GM12878 (cell line): ENCODE measurements at regions not wholly inside any gene's neighbourhood (a gene's known extent, or its start where the extent isn't known, plus 50 kb on each side); places are given as distances from the start of the nearest gene placed in this dataset.

ENCODE experiments used
- ATAC-seq: fragments of 200-7000 bp; cut with Tn5 transposase; 3 replicates; pipeline ENCODE4 v1.9.1; 2020; ENCODE audit warnings: mild to moderate bottlenecking, moderate library complexity
- BruUV-seq: library from RNA; stranded (reverse); fragments of 400-500 nt; replicated peaks from 2 replicates; lab custom pipeline; 2021; lab: Mats Ljungman, UMichigan
- CTCF ChIA-PET: fragments of 300-600 bp; sonication (Branson Sonifier 250); formaldehyde crosslinking; extraction: SDS; loops from one replicate; lab custom pipeline; 2021; ENCODE audit warnings: inconsistent platforms; lab: Yijun Ruan, JAX
- POLR2A ChIA-PET: fragments of 350-600 bp; formaldehyde crosslinking; extraction: SDS; loops from one replicate; lab custom pipeline; 2021; ENCODE audit warnings: inconsistent platforms; lab: Charles Lee
- RAD21 ChIA-PET: fragments of 300-600 bp; sonication (Branson Sonifier 250); formaldehyde crosslinking; loops from one replicate; lab custom pipeline; 2023; ENCODE audit warnings: antibody characterized with exemption; ENCODE audit not compliant: unreplicated experiment; lab: Charles Lee
- SMC1A ChIA-PET: fragments of 300-600 bp; sonication (Branson Sonifier 250); formaldehyde crosslinking; loops from one replicate; lab custom pipeline; 2023; ENCODE audit not compliant: unreplicated experiment, uncharacterized antibody; lab: Charles Lee
- DNase-seq: peaks from one replicate; pipeline ENCODE4 v3.0.0-alpha.2; 2011; ENCODE audit warnings: low read depth, low spot score
- FAIRE-seq: peaks from 3 replicates; lab custom pipeline; 2011; peaks lifted over from hg19 to GRCh38; lab: Jason Lieb, UNC
- H2AFZ ChIP-seq: 2 replicates; pipeline ENCODE4 v1.6.0; 2011; ENCODE audit warnings: low read depth, low read length, control low read depth; ENCODE audit not compliant: control insufficient read depth
- H3K27ac ChIP-seq: 2 replicates; pipeline ENCODE4 v1.5.1; 2011; ENCODE audit warnings: control low read depth; ENCODE audit not compliant: control insufficient read depth, insufficient read depth
- H3K27me3 ChIP-seq, 2 experiments: replicated peaks in 1 of 2; 2 replicates each; pipeline versions ENCODE4 v1.6.0 to v1.6.1; 2011; ENCODE audit warnings: low read length in 1 of 2; ENCODE audit not compliant: control insufficient read depth in 2 of 2, insufficient read depth in 2 of 2
- H3K36me3 ChIP-seq, 2 experiments: 2 replicates each; pipeline ENCODE4 v1.5.1; 2011; ENCODE audit warnings: low read length in 1 of 2; ENCODE audit not compliant: control insufficient read depth in 2 of 2, insufficient read depth in 2 of 2
- H3K4me1 ChIP-seq: 2 replicates; pipeline ENCODE4 v1.6.1; 2011; ENCODE audit warnings: mild to moderate bottlenecking, low read length, moderate library complexity, mixed read lengths; ENCODE audit not compliant: control insufficient read depth, insufficient read depth
- H3K4me2 ChIP-seq: 2 replicates; pipeline ENCODE4 v1.6.0; 2011; ENCODE audit warnings: control low read depth; ENCODE audit not compliant: control insufficient read depth, insufficient read depth
- H3K4me3 ChIP-seq: fragments of 200-600 bp; sonication (generic); 2 replicates; pipeline ENCODE4 v1.5.1; 2016
- H3K79me2 ChIP-seq: 2 replicates; pipeline ENCODE4 v1.6.0; 2011; ENCODE audit warnings: low read length; ENCODE audit not compliant: control insufficient read depth, insufficient read depth
- H3K9ac ChIP-seq: 2 replicates; pipeline ENCODE4 v1.8.0; 2011; ENCODE audit warnings: low read length, control low read depth, mixed read lengths; ENCODE audit not compliant: control insufficient read depth, insufficient read depth
- H3K9me3 ChIP-seq: replicated peaks from 3 replicates; pipeline ENCODE4 v1.5.1; 2011; ENCODE audit warnings: mild to moderate bottlenecking, low read length; ENCODE audit not compliant: control insufficient read depth, insufficient read depth
- H4K20me1 ChIP-seq: 2 replicates; pipeline ENCODE4 v1.6.0; 2011; ENCODE audit not compliant: control insufficient read depth, insufficient read depth
- HCFC1 ChIP-seq: fragments of 150-350 bp; IDR thresholded peaks from 2 replicates; pipeline ENCODE4 v1.6.1; 2014; ENCODE audit warnings: low read length
- HDGF ChIP-seq: fragments of 450-650 bp; IDR thresholded peaks from 2 replicates; pipeline ENCODE4 v1.6.1; 2016; ENCODE audit warnings: antibody characterized with exemption
- PRDM15 ChIP-seq: fragments of 450-650 bp; formaldehyde crosslinking; IDR thresholded peaks from 2 replicates; pipeline ENCODE4 v1.4.0; 2020; ENCODE audit warnings: mild to moderate bottlenecking, moderate library complexity
- RCOR1 ChIP-seq: conservative IDR thresholded peaks from 2 replicates; pipeline ENCODE4 v1.6.1; 2012; ENCODE audit warnings: low read depth, low read length, improper control_type of control experiment
- SIN3A ChIP-seq: IDR thresholded peaks from 2 replicates; pipeline ENCODE4 v1.6.1; 2012; ENCODE audit warnings: low read depth, low read length, improper control_type of control experiment
- STAT3 ChIP-seq: IDR thresholded peaks from 2 replicates; pipeline ENCODE4 v1.6.1; 2011; ENCODE audit warnings: low read depth, low read length, improper control_type of control experiment
- WGBS: methylation state at CpG from one replicate; pipeline ENCODE4 v1.1.6; 2016; ENCODE audit warnings: low lambda C conversion rate; ENCODE audit not compliant: insufficient replicate concordance, insufficient coverage; ENCODE audit errors: missing lambda C conversion rate; 5-methylcytosine and 5-hydroxymethylcytosine counted together
- in situ Hi-C: fragments of 300-500 bp; cut with MboI; formaldehyde crosslinking; loops from 9 replicates; pipeline ENCODE4 v1.14.3; 2018; ENCODE audit warnings: mixed read lengths
- intact Hi-C: fragments of 100-400 bp; cut with micrococcal nuclease; formaldehyde crosslinking; loops from one replicate; pipeline ENCODE4 v1.14.2; 2022; ENCODE audit not compliant: unreplicated experiment

GRCh38 chr3:46093327-46093942 is 66.2 kb upstream of the XCR1 start:
- Histone ChIP-seq H3K9ac (no peak overlapping the region), H2AFZ (no peak overlapping the region), H3K27me3 (no peaks in the 10 kb centered on the region), H4K20me1 (no peaks in the 10 kb centered on the region), H3K4me2 (peak overlapping the region; percentile 67), H3K27ac (peak overlapping the region; percentile 77), H3K79me2 (no peaks in the 10 kb centered on the region), H3K36me3 (no peaks in the 10 kb centered on the region), H3K4me1 (peaks cover 97% of the 10 kb centered on the region), H3K4me3 (peak overlapping the region; percentile 31; the same call in 1 of the 2 replicates), H3K9me3 (peaks cover 14% of the 10 kb centered on the region; the same call in 2 of the 3 replicates)
- intact Hi-C loops (loop anchor here (5.0 to 10.0 kb wide), 2 partner anchors 204 to 441 kb away; no protein-coding TSS in a partner anchor), in situ Hi-C loops (no loop called here)
- ChIA-PET POLR2A (interaction anchor here (0.8 to 1.3 kb wide), 6 partner anchors 12 to 231 kb away, joined by 3 read pairs; no protein-coding TSS in a partner anchor), SMC1A (interaction anchor here (0.8 to 23.6 kb wide), 12 partner anchors 8 to 331 kb away, joined by 3 to 581 read pairs (median 4); partner anchors contain the start of genes CCR1 and CCR5), RAD21 (interaction anchor here (1.2 to 20.1 kb wide), 5 partner anchors 115 to 285 kb away, joined by 3 to 396 read pairs (median 6); partner anchors contain the start of genes CCR1 and CCR5), CTCF (interaction anchor here (0.6 to 21.9 kb wide), 11 partner anchors 8 to 283 kb away, joined by 3 to 714 read pairs (median 4); partner anchors contain the start of genes CCR1 and CCR5)
- ATAC-seq (no peak), DNase-seq (no peak), FAIRE-seq (no peak)
- 61% methylated on average over 2 of the region's 2 CpGs for WGBS
- BruUV-seq = no TSS peak
- TF ChIP-seq HCFC1 = no peak
- TF ChIP-seq RCOR1 = no peak
- TF ChIP-seq STAT3 = no peak
- no peak for TF ChIP-seq SIN3A
- TF ChIP-seq HDGF = no peak

- H4K20me1 ChIP-seq = no peaks in the 10 kb centered on the region
- intact Hi-C loops = loop anchor here (5.0 to 10.0 kb wide), 2 partner anchors 205 to 442 kb away; no protein-coding TSS in a partner anchor
- no peak overlapping the region for H3K9ac ChIP-seq
- FAIRE-seq = peak; percentile 52
- peak; percentile 82 for DNase-seq
- POLR2A ChIA-PET = interaction anchor here (0.6 to 1.2 kb wide), 5 partner anchors 94 to 230 kb away, joined by 3 read pairs; no protein-coding TSS in a partner anchor
- BruUV-seq = no TSS peak
- H3K79me2 ChIP-seq = no peaks in the 10 kb centered on the region
- H2AFZ ChIP-seq = no peak overlapping the region
- H3K4me1 ChIP-seq = peaks cover 91% of the 10 kb centered on the region
- peak overlapping the region; percentile 67 for H3K4me2 ChIP-seq
- peak overlapping the region; percentile 77 for H3K27ac ChIP-seq
- SMC1A ChIA-PET = interaction anchor here (0.8 to 23.6 kb wide), 10 partner anchors 9 to 332 kb away, joined by 3 to 581 read pairs (median 4); partner anchors contain the start of genes CCR1 and CCR5
- no peaks in the 10 kb centered on the region for H3K27me3 ChIP-seq
- no peaks in the 10 kb centered on the region for H3K36me3 ChIP-seq
- RAD21 ChIA-PET = interaction anchor here (1.2 to 20.1 kb wide), 5 partner anchors 115 to 286 kb away, joined by 3 to 396 read pairs (median 6); partner anchors contain the start of genes CCR1 and CCR5
- CTCF ChIA-PET = interaction anchor here (1.0 to 21.9 kb wide), 11 partner anchors 9 to 284 kb away, joined by 3 to 714 read pairs (median 4); partner anchors contain the start of genes CCR1 and CCR5
- H3K4me3 ChIP-seq = 0 out of 2 replicates have a peak overlapping the region, but pooled peaks have one; percentile 31
- peaks cover 14% of the 10 kb centered on the region; the same call in 2 of the 3 replicates for H3K9me3 ChIP-seq
- in situ Hi-C loops = no loop called here
- 0% methylated on average over 2 of the region's 2 CpGs for WGBS
- peak; percentile 18 for ATAC-seq
- TF ChIP-seq PRDM15 (CRISPR knock-in tag) = no peak
Observed at GRCh38 chr3:46092702-46093080, 65.4 kb upstream of the XCR1 start.
